Mucosa of descending colon (tissue), 3 donors: ENCODE measurements at regions not wholly inside any gene's neighbourhood (a gene's known extent, or its start where the extent isn't known, plus 50 kb on each side); places are given as distances from the start of the nearest gene placed in this dataset.
A peak's percentile ranks its signal among the peaks of the same experiment; 100 is the strongest.

ENCODE experiments used
- ATAC-seq: fragments of 200-7000 bp; cut with Tn5 transposase; one replicate; pipeline ENCODE4 v1.9.1; 2020; ENCODE audit warnings: mild to moderate bottlenecking, moderate library complexity
- DNase-seq, 3 donors: peaks; one replicate each; pipeline ENCODE4 v3.0.0-alpha.2; 2020
- H3K36me3 ChIP-seq: fragments of 200-600 bp; one replicate; pipeline ENCODE4 v1.8.0; 2021; ENCODE audit warnings: low read depth, mild to moderate bottlenecking
- H3K4me1 ChIP-seq: fragments of 200-600 bp; one replicate; pipeline ENCODE4 v1.8.0; 2021; ENCODE audit warnings: low read depth, mild to moderate bottlenecking
- H3K4me3 ChIP-seq: fragments of 200-600 bp; one replicate; pipeline ENCODE4 v1.8.0; 2021; ENCODE audit warnings: mild to moderate bottlenecking
- H3K9me3 ChIP-seq: fragments of 200-600 bp; one replicate; pipeline ENCODE4 v1.8.0; 2021; ENCODE audit warnings: mild to moderate bottlenecking
- intact Hi-C, 2 donors: fragments of 100-400 bp; cut with DNase I in 1 of 2; cut with micrococcal nuclease in 1 of 2; formaldehyde crosslinking; loops; one replicate each; pipeline versions ENCODE4 v1.11.0 to v1.11.1; 2022; cut with DNase I, micrococcal nuclease
- TF ChIP-seq, protein P1 (sequence below): fragments of 200-600 bp; IDR thresholded peaks from one replicate; pipeline ENCODE4 v1.8.0; 2022; ENCODE audit warnings: antibody characterized with exemption, mild to moderate bottlenecking
- donor health status: DM: no; HTN: no; CAD: no; lungs with moderate emphysema.
- donor health status: DM: no; HTN: no; CAD: no.
- donor health status: DM: no; HTN: yes; CAD: no.

DNA sequence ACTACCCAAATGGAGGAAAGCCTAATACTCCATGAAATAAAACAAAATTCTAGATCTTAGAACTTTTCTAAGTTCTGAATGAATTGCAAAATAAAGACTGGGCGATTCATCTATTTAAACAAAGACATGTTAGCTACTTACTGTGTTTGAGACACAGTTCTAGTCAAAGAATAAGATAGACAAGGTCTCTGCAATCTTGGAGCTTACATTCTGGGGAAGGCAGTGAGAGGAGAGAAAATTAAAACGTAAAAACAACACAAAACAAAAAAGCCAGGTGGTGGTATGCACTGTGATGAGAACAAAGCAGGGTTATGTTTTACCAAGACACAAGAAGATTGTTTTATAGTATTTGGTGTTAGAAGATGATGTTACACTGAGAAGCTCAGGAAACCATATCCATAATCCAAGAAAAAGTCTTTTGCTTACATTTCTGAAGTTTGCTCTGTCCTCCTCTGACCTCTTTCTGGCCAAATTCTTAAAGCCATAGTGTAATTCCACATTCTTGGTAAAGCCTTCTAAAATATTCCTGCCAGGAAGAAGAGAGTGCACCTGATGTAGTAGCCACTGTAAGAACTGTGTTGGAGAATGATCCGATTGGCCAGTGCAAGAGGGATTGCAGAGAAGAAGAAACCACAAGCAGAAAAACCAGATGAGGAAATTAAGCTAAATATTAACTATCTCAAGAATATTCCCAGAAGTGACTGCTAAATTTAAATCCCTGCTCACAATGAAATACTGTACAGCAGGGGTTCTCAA lies 218.4 kb downstream of the PCSK1 start:
- DNase-seq (no peak), ATAC-seq (peak; percentile 54)
- H3K36me3 ChIP-seq: no peaks in the 10 kb centered on the region
- intact Hi-C loops: no loop called here
- H3K4me3 ChIP-seq: no peak overlapping the region
- TF ChIP-seq, protein P1, sequence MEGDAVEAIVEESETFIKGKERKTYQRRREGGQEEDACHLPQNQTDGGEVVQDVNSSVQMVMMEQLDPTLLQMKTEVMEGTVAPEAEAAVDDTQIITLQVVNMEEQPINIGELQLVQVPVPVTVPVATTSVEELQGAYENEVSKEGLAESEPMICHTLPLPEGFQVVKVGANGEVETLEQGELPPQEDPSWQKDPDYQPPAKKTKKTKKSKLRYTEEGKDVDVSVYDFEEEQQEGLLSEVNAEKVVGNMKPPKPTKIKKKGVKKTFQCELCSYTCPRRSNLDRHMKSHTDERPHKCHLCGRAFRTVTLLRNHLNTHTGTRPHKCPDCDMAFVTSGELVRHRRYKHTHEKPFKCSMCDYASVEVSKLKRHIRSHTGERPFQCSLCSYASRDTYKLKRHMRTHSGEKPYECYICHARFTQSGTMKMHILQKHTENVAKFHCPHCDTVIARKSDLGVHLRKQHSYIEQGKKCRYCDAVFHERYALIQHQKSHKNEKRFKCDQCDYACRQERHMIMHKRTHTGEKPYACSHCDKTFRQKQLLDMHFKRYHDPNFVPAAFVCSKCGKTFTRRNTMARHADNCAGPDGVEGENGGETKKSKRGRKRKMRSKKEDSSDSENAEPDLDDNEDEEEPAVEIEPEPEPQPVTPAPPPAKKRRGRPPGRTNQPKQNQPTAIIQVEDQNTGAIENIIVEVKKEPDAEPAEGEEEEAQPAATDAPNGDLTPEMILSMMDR: no peak
- no peaks in the 10 kb centered on the region for H3K9me3 ChIP-seq
- H3K4me1 ChIP-seq: peaks cover 4% of the 10 kb centered on the region

DNA sequence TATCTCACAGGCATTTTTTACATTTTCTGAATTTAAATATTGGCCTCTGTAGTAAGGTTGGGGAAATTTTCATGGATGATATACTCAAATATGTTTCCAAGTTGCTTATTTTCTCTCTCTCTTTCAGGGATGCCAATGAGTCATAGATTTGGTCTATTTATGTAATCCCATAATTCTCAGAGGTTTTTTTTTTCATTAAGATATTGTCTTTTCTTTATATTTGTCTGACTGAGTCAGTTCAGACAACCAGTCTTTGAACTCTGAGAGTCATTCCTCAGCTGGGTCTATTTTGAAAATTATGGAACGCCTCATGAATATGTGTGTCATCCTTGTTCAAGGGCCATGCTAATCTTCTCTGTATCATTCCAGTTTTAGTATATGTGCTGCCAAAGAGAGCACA lies 223.2 kb downstream of the PCSK1 start:
- H3K36me3 ChIP-seq: no peaks in the 10 kb centered on the region
- ATAC-seq (no peak), DNase-seq (no peak)
- H3K9me3 ChIP-seq: peaks cover 17% of the 10 kb centered on the region
- TF ChIP-seq, protein P1: no peak
- no peaks in the 10 kb centered on the region for H3K4me1 ChIP-seq
- intact Hi-C loops: no loop called here
- no peak overlapping the region for H3K4me3 ChIP-seq

DNA sequence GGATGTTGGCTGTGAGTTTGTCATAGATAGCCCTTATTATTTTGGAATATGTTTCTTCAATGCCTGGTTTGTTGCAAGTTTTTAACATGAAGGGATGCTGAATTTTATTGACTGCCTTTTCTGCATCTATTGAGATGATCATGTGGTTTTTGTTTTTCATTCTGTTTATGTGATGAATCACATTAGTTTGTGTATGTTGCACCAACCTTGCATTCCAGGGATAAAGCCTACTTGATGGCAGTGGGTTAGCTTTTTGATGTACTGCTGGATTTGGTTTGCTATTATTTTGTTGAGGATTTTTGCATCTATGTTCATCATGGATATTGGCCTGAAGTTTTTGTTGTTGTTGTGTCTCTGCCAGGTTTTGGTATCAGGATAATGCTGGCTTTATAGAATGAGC lies 225.6 kb downstream of the PCSK1 start:
- intact Hi-C loops: no loop called here
- Histone ChIP-seq H3K4me1 (no peaks in the 10 kb centered on the region), H3K36me3 (no peaks in the 10 kb centered on the region), H3K9me3 (peaks cover 17% of the 10 kb centered on the region), H3K4me3 (no peak overlapping the region)
- ATAC-seq (no peak), DNase-seq (no peak)
- TF ChIP-seq, protein P1: no peak

DNA sequence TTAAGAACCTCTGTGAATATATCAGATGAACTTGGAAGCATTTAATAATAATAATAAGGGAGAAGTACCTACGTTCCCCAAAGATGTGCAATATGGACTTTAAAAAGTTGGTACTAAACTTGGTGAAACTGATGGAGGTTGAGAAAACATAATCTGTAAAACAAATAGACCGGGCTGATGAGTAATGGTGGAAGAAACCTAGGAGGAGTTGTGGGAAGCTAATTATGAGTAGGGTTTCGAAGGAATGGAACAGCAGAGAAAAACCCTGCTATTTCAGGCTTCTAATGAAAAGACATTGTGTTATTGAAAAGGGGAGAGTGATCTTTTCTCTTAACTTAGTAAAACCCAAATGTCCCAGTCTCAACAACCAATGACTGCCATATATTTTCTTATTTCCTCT lies 229.3 kb downstream of the PCSK1 start:
- DNase-seq (no peak), ATAC-seq (no peak)
- peaks cover 23% of the 10 kb centered on the region for H3K4me1 ChIP-seq
- intact Hi-C loops: no loop called here
- H3K36me3 ChIP-seq: no peaks in the 10 kb centered on the region
- H3K4me3 ChIP-seq: no peak overlapping the region
- H3K9me3 ChIP-seq: peaks cover 17% of the 10 kb centered on the region
- TF ChIP-seq, protein P1: no peak

DNA sequence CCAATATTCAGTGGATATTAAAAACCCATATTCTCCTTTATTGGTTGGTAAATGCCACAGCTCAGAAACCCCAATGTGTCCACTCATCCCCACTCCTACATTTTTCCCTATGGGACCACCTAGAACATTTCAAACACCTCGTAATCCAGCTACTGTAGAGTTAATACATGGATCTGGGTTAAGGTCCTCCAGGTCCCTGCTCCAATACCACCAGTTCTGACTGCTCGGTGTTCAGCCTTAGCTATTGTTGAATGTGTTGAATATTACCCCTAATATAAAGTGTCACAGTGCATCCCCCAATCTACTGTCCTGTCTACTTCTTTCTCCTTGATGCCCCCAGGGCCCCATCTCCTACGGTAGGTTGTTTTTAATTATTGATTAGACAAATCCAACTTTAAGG lies 231.5 kb downstream of the PCSK1 start:
- DNase-seq: no peak
- H3K36me3 ChIP-seq: no peaks in the 10 kb centered on the region
- no peak overlapping the region for H3K4me3 ChIP-seq
- intact Hi-C loops: no loop called here
- H3K9me3 ChIP-seq: peaks cover 3% of the 10 kb centered on the region
- peaks cover 24% of the 10 kb centered on the region for H3K4me1 ChIP-seq
- no peak for ATAC-seq
- TF ChIP-seq, protein P1: no peak
